Upper lobe of left lung (tissue), 6 donors: ENCODE measurements at regions not wholly inside any gene's neighbourhood (a gene's known extent, or its start where the extent isn't known, plus 50 kb on each side); places are given as distances from the start of the nearest gene placed in this dataset.
"Not testable (repeated sequence)": the region's sequence is repeated elsewhere in the genome, so short reads cannot be mapped to it uniquely, and the experiment has no call there.

Source experiments
- ATAC-seq, 2 donors: fragments of 200-7000 bp; cut with Tn5 transposase; one replicate each; pipeline ENCODE4 v1.9.1; 2022; ENCODE audit warnings: mild to moderate bottlenecking in 2 of 2, moderate library complexity in 2 of 2; ENCODE audit not compliant: low FRiP score in 2 of 2
- DNase-seq, 2 donors: peaks; one replicate each; pipeline ENCODE4 v3.0.0-alpha.2; 2019 to 2020
- H3K27ac ChIP-seq, 4 donors: fragments of 200-600 bp; sonication (generic); one replicate each; pipeline ENCODE4 v1.5.1; 2016 to 2019
- H3K27me3 ChIP-seq, 4 donors: fragments of 200-600 bp; sonication (generic); one replicate each; pipeline ENCODE4 v1.5.1; 2017 to 2019
- H3K36me3 ChIP-seq, 4 donors: fragments of 200-600 bp; sonication (generic); one replicate each; pipeline ENCODE4 v1.5.1; 2016 to 2019
- H3K4me1 ChIP-seq, 4 donors: fragments of 200-600 bp; sonication (generic); one replicate each; pipeline ENCODE4 v1.5.1; 2018 to 2019
- H3K4me3 ChIP-seq, 4 donors: fragments of 200-600 bp; sonication (generic); one replicate each; pipeline ENCODE4 v1.5.1; 2017 to 2019; ENCODE audit warnings: mild to moderate bottlenecking in 2 of 4, moderate library complexity in 1 of 4
- H3K9me3 ChIP-seq, 4 donors: fragments of 200-600 bp; sonication (generic); one replicate each; pipeline ENCODE4 v1.5.1; 2018 to 2019
- CTCF ChIP-seq, 6 experiments: fragments of 450-650 bp in 4 of 6; fragments of 200-600 bp in 2 of 6; sonication (generic) in 2 of 6; IDR thresholded peaks; one replicate each; pipeline ENCODE4 v1.5.1; 2016 to 2019; ENCODE audit warnings: antibody characterized with exemption in 6 of 6
- EP300 ChIP-seq, 4 donors: sonication (generic); formaldehyde crosslinking; IDR thresholded peaks; one replicate each; pipeline ENCODE4 v1.5.1; 2017; ENCODE audit warnings: antibody characterized with exemption in 4 of 4, control low read depth in 2 of 4
- POLR2A ChIP-seq, 4 donors: fragments of 450-650 bp; IDR thresholded peaks; one replicate each; pipeline ENCODE4 v1.5.1; 2016 to 2017; ENCODE audit warnings: antibody characterized with exemption in 4 of 4, mild to moderate bottlenecking in 2 of 4
- POLR2AphosphoS5 ChIP-seq, 2 donors: sonication (generic); formaldehyde crosslinking; IDR thresholded peaks; one replicate each; pipeline ENCODE4 v1.5.1; 2017; ENCODE audit warnings: antibody characterized with exemption in 2 of 2
- WGBS, 2 donors: methylation state at CpG; one replicate each; pipeline ENCODE4 v1.1.5; 2017 to 2018; 5-methylcytosine and 5-hydroxymethylcytosine counted together
- donor health status: DM: no; HTN: no; CAD: no; lungs with moderate emphysema.
- donor health status: DM: no; HTN: yes; CAD: no; lungs with severe emphysema.

GRCh38 chr1:81252471-81253151 lies 548.1 kb upstream of the ADGRL2 start:
- Histone ChIP-seq H3K4me1 (no peaks in the 10 kb centered on the region), H3K9me3 (no peaks in the 10 kb centered on the region), H3K27ac (no peak overlapping the region), H3K36me3 (no peaks in the 10 kb centered on the region), H3K4me3 (no peak overlapping the region), H3K27me3 (no peaks in the 10 kb centered on the region)
- ATAC-seq (no peak), DNase-seq (no peak)
- TF ChIP-seq CTCF (IDR thresholded peaks at IDR 0.05) = no peak

GRCh38 chr1:81250825-81251224 lies 549.9 kb upstream of the ADGRL2 start:
- H3K36me3 ChIP-seq = not testable (repeated sequence)

GRCh38 chr1:81245084-81245715 lies 555.5 kb upstream of the ADGRL2 start:
- not testable (repeated sequence) for H3K4me1 ChIP-seq, H3K9me3 ChIP-seq, H3K27ac ChIP-seq, DNase-seq, H3K27me3 ChIP-seq, H3K4me3 ChIP-seq, ATAC-seq, H3K36me3 ChIP-seq
- 82 to 90% methylated on average over 6 of the region's 6 CpGs for WGBS, 2 donors

More at GRCh38 chr1:81250825-81251224, 549.9 kb upstream of the ADGRL2 start:
- ATAC-seq, H3K4me1 ChIP-seq, H3K9me3 ChIP-seq, H3K27me3 ChIP-seq, H3K4me3 ChIP-seq, DNase-seq, H3K27ac ChIP-seq: not testable (repeated sequence)
- WGBS, 2 donors = 73 to 94% methylated on average over 5 of the region's 5 CpGs

GRCh38 chr1:81244612-81245011 lies 556.1 kb upstream of the ADGRL2 start:
- H3K27ac ChIP-seq, ATAC-seq, H3K4me3 ChIP-seq, H3K9me3 ChIP-seq, H3K36me3 ChIP-seq, H3K27me3 ChIP-seq, H3K4me1 ChIP-seq, DNase-seq: not testable (repeated sequence)
- WGBS, 2 donors = 91 to 92% methylated on average over 3 of the region's 3 CpGs

GRCh38 chr1:81242103-81242502 lies 558.6 kb upstream of the ADGRL2 start:
- Histone ChIP-seq H3K27ac (no peak overlapping the region), H3K4me1 (peaks cover 0 to 4% (median 2%) of the 10 kb centered on the region in 4 donors), H3K36me3 (no peaks in the 10 kb centered on the region), H3K9me3 (no peaks in the 10 kb centered on the region), H3K4me3 (no peak overlapping the region), H3K27me3 (no peaks in the 10 kb centered on the region)
- no peak for TF ChIP-seq POLR2A (IDR thresholded peaks at IDR 0.05)
- TF ChIP-seq POLR2AphosphoS5 (IDR thresholded peaks at IDR 0.05) = no peak
- TF ChIP-seq CTCF (IDR thresholded peaks at IDR 0.05) = no peak
- no peak for TF ChIP-seq EP300 (IDR thresholded peaks at IDR 0.05)
- no peak for ATAC-seq
- no peak for DNase-seq
- WGBS, 2 donors = 83 to 88% methylated on average over 2 of the region's 2 CpGs

- Histone ChIP-seq H3K36me3 (no peaks in the 10 kb centered on the region), H3K4me3 (peak overlapping the region in 3 of 4 donors; percentile 0 to 43 (median 25)), H3K27me3 (no peaks in the 10 kb centered on the region), H3K27ac (peak overlapping the region in 1 of 4 donors; percentile 18), H3K9me3 (no peaks in the 10 kb centered on the region), H3K4me1 (peaks cover 0 to 4% (median 2%) of the 10 kb centered on the region in 4 donors)
- TF ChIP-seq POLR2AphosphoS5 (IDR thresholded peaks at IDR 0.05) = no peak
- no peak for TF ChIP-seq CTCF (IDR thresholded peaks at IDR 0.05)
- no peak for TF ChIP-seq POLR2A (IDR thresholded peaks at IDR 0.05)
- TF ChIP-seq EP300 (IDR thresholded peaks at IDR 0.05) = no peak
- 41 to 44% methylated on average over 3 of the region's 3 CpGs for WGBS, 2 donors
- DNase-seq (no peak), ATAC-seq (no peak)
These were observed 562.6 kb upstream of the ADGRL2 start for GRCh38 chr1:81238129-81238528.
